SK-N-SH treated with all-trans-retinoic acid at 6 μM for 48 hours (cell line): ENCODE measurements at regions not wholly inside any gene's neighbourhood (a gene's known extent, or its start where the extent isn't known, plus 50 kb on each side); places are given as distances from the start of the nearest gene placed in this dataset.

Experiments
- ATAC-seq: fragments of 200-7000 bp; cut with Tn5 transposase; 3 replicates; pipeline ENCODE4 v1.9.1; 2020; ENCODE audit warnings: mild to moderate bottlenecking, moderate library complexity
- ARNTL ChIP-seq: fragments of 450-650 bp; formaldehyde crosslinking; IDR thresholded peaks from 2 replicates; pipeline ENCODE4 v1.5.0; 2020; ENCODE audit warnings: low read depth, mild to moderate bottlenecking, moderate library complexity, borderline replicate concordance
- BACH2 ChIP-seq: fragments of 250-450 bp; sonication (Bioruptor Pico); IDR thresholded peaks from 2 replicates; pipeline ENCODE4 v1.9.0; 2021; ENCODE audit warnings: mild to moderate bottlenecking, borderline replicate concordance
- CSDC2 ChIP-seq: fragments of 250-450 bp; sonication (Bioruptor Pico); IDR thresholded peaks from 2 replicates; pipeline ENCODE4 v1.5.0; 2020; ENCODE audit warnings: mild to moderate bottlenecking, moderate library complexity
- ESRRG ChIP-seq: fragments of 250-450 bp; sonication (Bioruptor Pico); IDR thresholded peaks from 2 replicates; pipeline ENCODE4 v1.6.1; 2021; ENCODE audit warnings: mild to moderate bottlenecking
- GLIS3 ChIP-seq: fragments of 250-450 bp; sonication (Bioruptor Pico); IDR thresholded peaks from 2 replicates; pipeline ENCODE4 v1.5.0; 2020; ENCODE audit warnings: mild to moderate bottlenecking, moderate library complexity
- ISL1 ChIP-seq: fragments of 250-450 bp; sonication (Bioruptor Pico); IDR thresholded peaks from 2 replicates; pipeline ENCODE4 v2.1.2; 2022; ENCODE audit warnings: mild to moderate bottlenecking, moderate library complexity
- OSR1 ChIP-seq: fragments of 250-450 bp; sonication (Bioruptor Pico); IDR thresholded peaks from 2 replicates; pipeline ENCODE4 v1.8.0; 2022; ENCODE audit warnings: moderate library complexity, mild to moderate bottlenecking, inconsistent platforms
- PPARA ChIP-seq: fragments of 250-450 bp; sonication (Bioruptor Pico); IDR thresholded peaks from 2 replicates; pipeline ENCODE4 v1.5.0; 2020; ENCODE audit warnings: mild to moderate bottlenecking, borderline replicate concordance
- RARB ChIP-seq: fragments of 250-450 bp; sonication (Bioruptor Pico); IDR thresholded peaks from 2 replicates; pipeline ENCODE4 v1.8.0; 2021; ENCODE audit warnings: mild to moderate bottlenecking, moderate library complexity
- SNAI2 ChIP-seq: fragments of 250-450 bp; sonication (Bioruptor Pico); IDR thresholded peaks from 2 replicates; pipeline ENCODE4 v1.5.0; 2020; ENCODE audit warnings: mild to moderate bottlenecking, moderate library complexity
- TCF4 ChIP-seq: fragments of 250-450 bp; sonication (Bioruptor Pico); IDR thresholded peaks from 2 replicates; pipeline ENCODE4 v1.8.0; 2021; ENCODE audit warnings: mild to moderate bottlenecking, moderate library complexity, borderline replicate concordance
- TOX ChIP-seq: fragments of 250-450 bp; sonication (Bioruptor Pico); IDR thresholded peaks from 2 replicates; pipeline ENCODE4 v1.8.0; 2021; ENCODE audit warnings: mild to moderate bottlenecking, moderate library complexity, borderline replicate concordance
- ZC3H10 ChIP-seq: fragments of 250-450 bp; sonication (Bioruptor Pico); IDR thresholded peaks from 2 replicates; pipeline ENCODE4 v1.5.1; 2021; ENCODE audit warnings: mild to moderate bottlenecking, moderate library complexity
- ZFP3 ChIP-seq: fragments of 250-450 bp; sonication (Bioruptor Pico); IDR thresholded peaks from 2 replicates; pipeline ENCODE4 v1.5.0; 2020; ENCODE audit warnings: mild to moderate bottlenecking, moderate library complexity
- ZFP30 ChIP-seq: fragments of 450-650 bp; formaldehyde crosslinking; IDR thresholded peaks from 2 replicates; pipeline ENCODE4 v1.5.0; 2022; ENCODE audit warnings: mild to moderate bottlenecking, moderate library complexity
- ZNF565 ChIP-seq: fragments of 450-650 bp; formaldehyde crosslinking; conservative IDR thresholded peaks from 2 replicates; pipeline ENCODE4 v1.5.0; 2020; ENCODE audit warnings: low read depth, mild to moderate bottlenecking, moderate library complexity
- ZNF70 ChIP-seq: fragments of 450-650 bp; formaldehyde crosslinking; IDR thresholded peaks from 2 replicates; pipeline ENCODE4 v1.5.0; 2020; ENCODE audit warnings: mild to moderate bottlenecking, moderate library complexity
- ZNF8 ChIP-seq: fragments of 450-650 bp; formaldehyde crosslinking; IDR thresholded peaks from 2 replicates; pipeline ENCODE4 v1.5.0; 2020; ENCODE audit warnings: mild to moderate bottlenecking, moderate library complexity
- TF ChIP-seq, protein P1 (sequence below): fragments of 250-450 bp; sonication (Bioruptor Pico); IDR thresholded peaks from 2 replicates; pipeline ENCODE4 v1.8.0; 2020; ENCODE audit warnings: mild to moderate bottlenecking, moderate library complexity, borderline replicate concordance
- TF ChIP-seq, protein P2 (sequence below): fragments of 250-450 bp; sonication (Bioruptor Pico); IDR thresholded peaks from 2 replicates; pipeline ENCODE4 v1.5.0; 2020; ENCODE audit warnings: mild to moderate bottlenecking, moderate library complexity
- TF ChIP-seq, protein P3 (sequence below): fragments of 250-450 bp; sonication (Bioruptor Pico); IDR thresholded peaks from 2 replicates; pipeline ENCODE4 v1.8.0; 2021; ENCODE audit warnings: low read depth, mild to moderate bottlenecking, moderate library complexity, borderline replicate concordance
- TF ChIP-seq, protein P4 (sequence below): fragments of 250-450 bp; sonication (Bioruptor Pico); IDR thresholded peaks from 2 replicates; pipeline ENCODE4 v1.5.1; 2021; ENCODE audit warnings: mild to moderate bottlenecking, moderate library complexity
- TF ChIP-seq, protein P5 (sequence below): fragments of 250-450 bp; sonication (Bioruptor Pico); IDR thresholded peaks from 2 replicates; pipeline ENCODE4 v1.5.1; 2020; ENCODE audit warnings: low read depth, mild to moderate bottlenecking, moderate library complexity

DNA sequence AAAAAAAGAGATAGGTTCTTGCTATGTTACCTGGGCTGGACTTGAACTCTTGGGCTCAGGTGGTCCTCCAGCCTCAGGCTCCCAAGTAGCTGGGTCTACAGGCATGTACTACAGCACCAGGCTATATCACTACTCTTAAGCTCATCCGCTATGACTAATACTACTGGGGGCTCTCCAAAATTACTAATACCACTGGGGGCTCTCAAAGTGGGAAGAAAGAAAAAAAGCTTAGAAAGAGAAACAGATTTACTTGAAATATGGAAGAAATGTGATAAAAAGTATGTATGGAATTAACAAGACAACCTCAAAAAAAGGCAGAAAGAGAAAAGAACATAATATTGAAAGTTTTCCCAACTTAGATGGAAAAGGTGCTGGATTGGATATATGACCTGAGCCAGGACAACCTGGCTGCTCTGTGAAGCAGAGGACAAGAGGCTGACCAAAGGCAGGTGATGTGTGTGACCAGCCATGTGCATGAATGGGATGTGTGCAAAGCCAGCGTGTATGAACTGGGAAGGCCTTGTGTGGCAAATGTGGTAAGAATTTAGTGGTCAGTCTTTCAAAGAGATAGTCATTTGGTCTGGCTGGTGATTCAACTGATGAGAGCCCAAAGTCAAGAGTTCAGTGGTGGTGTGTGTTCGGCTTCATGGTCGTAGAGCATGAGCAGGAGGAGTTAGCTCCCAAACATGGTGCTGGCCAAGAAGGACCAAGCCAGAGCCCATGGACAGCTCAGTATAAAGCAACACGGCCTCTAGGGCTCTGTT lies 232.4 kb upstream of the KLF14 start:
- ATAC-seq = no peak
- TF ChIP-seq ARNTL = no peak
- no peak for TF ChIP-seq OSR1 (CRISPR knock-in tag)
- TF ChIP-seq ZC3H10 (CRISPR knock-in tag) = no peak
- TF ChIP-seq RARB (CRISPR knock-in tag) = no peak
- TF ChIP-seq, protein P1, sequence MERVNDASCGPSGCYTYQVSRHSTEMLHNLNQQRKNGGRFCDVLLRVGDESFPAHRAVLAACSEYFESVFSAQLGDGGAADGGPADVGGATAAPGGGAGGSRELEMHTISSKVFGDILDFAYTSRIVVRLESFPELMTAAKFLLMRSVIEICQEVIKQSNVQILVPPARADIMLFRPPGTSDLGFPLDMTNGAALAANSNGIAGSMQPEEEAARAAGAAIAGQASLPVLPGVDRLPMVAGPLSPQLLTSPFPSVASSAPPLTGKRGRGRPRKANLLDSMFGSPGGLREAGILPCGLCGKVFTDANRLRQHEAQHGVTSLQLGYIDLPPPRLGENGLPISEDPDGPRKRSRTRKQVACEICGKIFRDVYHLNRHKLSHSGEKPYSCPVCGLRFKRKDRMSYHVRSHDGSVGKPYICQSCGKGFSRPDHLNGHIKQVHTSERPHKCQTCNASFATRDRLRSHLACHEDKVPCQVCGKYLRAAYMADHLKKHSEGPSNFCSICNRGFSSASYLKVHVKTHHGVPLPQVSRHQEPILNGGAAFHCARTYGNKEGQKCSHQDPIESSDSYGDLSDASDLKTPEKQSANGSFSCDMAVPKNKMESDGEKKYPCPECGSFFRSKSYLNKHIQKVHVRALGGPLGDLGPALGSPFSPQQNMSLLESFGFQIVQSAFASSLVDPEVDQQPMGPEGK (CRISPR knock-in tag) = no peak
- TF ChIP-seq BACH2 (CRISPR knock-in tag) = no peak
- TF ChIP-seq TCF4 = no peak
- TF ChIP-seq ISL1 (CRISPR knock-in tag) = no peak
- no peak for TF ChIP-seq ZFP3 (CRISPR knock-in tag)
- TF ChIP-seq ZNF70 (CRISPR knock-in tag) = no peak
- no peak for TF ChIP-seq ZNF8 (CRISPR knock-in tag)
- no peak for TF ChIP-seq SNAI2 (CRISPR knock-in tag)
- no peak for TF ChIP-seq ESRRG
- TF ChIP-seq, protein P2, sequence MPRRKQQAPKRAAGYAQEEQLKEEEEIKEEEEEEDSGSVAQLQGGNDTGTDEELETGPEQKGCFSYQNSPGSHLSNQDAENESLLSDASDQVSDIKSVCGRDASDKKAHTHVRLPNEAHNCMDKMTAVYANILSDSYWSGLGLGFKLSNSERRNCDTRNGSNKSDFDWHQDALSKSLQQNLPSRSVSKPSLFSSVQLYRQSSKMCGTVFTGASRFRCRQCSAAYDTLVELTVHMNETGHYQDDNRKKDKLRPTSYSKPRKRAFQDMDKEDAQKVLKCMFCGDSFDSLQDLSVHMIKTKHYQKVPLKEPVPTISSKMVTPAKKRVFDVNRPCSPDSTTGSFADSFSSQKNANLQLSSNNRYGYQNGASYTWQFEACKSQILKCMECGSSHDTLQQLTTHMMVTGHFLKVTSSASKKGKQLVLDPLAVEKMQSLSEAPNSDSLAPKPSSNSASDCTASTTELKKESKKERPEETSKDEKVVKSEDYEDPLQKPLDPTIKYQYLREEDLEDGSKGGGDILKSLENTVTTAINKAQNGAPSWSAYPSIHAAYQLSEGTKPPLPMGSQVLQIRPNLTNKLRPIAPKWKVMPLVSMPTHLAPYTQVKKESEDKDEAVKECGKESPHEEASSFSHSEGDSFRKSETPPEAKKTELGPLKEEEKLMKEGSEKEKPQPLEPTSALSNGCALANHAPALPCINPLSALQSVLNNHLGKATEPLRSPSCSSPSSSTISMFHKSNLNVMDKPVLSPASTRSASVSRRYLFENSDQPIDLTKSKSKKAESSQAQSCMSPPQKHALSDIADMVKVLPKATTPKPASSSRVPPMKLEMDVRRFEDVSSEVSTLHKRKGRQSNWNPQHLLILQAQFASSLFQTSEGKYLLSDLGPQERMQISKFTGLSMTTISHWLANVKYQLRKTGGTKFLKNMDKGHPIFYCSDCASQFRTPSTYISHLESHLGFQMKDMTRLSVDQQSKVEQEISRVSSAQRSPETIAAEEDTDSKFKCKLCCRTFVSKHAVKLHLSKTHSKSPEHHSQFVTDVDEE (CRISPR knock-in tag) = no peak
- no peak for TF ChIP-seq ZFP30 (CRISPR knock-in tag)

DNA sequence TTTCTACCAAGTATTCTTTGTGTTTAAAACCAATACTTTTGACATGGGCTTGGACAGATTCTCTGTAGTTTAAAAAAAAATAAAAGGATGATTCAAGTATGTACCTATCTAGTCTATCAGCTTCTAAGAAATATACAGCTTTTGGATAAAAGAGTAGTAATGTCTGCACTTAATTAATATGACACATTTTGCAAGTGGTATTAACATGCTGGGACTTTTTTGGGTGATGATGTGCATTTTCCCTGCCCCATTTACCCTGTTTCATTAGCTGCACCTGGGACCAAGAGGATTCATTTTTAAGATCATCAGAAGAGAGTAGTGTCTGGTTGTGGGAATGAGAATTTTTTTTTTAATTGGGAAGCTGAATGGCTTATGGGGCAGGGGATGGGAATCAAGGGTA lies 236.2 kb upstream of the KLF14 start:
- no peak; the same call in 2 of the 3 replicates for ATAC-seq
- TF ChIP-seq RARB (CRISPR knock-in tag) = no peak
- TF ChIP-seq ARNTL = no peak

DNA sequence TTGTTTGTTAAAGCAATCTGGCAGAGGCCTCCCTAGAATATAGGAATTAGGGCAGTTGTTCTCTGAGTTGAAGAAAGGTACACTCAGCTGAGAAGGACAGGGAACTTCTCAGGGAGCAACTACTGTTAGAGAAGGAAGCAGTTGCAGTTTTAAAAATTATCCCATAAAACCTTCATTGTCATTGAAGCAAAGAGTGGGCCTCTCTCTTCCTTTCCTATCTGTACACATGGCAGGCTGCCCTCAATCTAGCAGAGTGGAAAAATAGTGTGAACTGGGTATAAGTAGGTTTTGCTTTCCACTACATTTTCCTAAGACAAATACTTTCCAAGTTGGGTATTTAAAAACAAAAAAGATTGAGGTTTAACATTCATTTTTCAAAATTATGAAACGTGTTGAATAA lies 236.7 kb upstream of the KLF14 start:
- TF ChIP-seq, protein P3, sequence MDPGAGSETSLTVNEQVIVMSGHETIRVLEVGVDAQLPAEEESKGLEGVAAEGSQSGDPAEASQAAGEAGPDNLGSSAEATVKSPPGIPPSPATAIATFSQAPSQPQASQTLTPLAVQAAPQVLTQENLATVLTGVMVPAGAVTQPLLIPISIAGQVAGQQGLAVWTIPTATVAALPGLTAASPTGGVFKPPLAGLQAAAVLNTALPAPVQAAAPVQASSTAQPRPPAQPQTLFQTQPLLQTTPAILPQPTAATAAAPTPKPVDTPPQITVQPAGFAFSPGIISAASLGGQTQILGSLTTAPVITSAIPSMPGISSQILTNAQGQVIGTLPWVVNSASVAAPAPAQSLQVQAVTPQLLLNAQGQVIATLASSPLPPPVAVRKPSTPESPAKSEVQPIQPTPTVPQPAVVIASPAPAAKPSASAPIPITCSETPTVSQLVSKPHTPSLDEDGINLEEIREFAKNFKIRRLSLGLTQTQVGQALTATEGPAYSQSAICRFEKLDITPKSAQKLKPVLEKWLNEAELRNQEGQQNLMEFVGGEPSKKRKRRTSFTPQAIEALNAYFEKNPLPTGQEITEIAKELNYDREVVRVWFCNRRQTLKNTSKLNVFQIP = no peak
- no peak for TF ChIP-seq PPARA
- TF ChIP-seq ZNF565 (CRISPR knock-in tag) = no peak

DNA sequence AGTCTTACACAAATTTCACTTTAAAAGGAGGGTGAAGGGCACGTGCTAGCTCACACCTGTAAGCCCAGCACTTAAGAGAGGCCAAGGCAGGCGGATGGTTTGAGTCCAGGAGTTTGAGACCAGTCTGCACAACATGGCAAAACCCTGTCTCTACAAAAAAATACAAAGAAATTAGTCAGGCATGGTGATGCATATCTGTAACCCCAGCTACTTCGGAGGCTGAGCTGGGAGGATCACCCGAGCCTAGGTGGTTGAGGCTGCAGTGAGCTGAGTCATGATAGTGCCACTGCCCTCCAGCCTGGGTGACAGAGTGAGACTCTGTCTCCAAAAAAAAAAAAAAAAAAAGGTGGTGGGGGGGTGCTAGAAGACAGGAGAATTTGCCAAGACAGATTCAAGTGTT lies 237.3 kb upstream of the KLF14 start:
- no peak for TF ChIP-seq ZFP3 (CRISPR knock-in tag)
- TF ChIP-seq, protein P3 = no peak
- TF ChIP-seq, protein P4, sequence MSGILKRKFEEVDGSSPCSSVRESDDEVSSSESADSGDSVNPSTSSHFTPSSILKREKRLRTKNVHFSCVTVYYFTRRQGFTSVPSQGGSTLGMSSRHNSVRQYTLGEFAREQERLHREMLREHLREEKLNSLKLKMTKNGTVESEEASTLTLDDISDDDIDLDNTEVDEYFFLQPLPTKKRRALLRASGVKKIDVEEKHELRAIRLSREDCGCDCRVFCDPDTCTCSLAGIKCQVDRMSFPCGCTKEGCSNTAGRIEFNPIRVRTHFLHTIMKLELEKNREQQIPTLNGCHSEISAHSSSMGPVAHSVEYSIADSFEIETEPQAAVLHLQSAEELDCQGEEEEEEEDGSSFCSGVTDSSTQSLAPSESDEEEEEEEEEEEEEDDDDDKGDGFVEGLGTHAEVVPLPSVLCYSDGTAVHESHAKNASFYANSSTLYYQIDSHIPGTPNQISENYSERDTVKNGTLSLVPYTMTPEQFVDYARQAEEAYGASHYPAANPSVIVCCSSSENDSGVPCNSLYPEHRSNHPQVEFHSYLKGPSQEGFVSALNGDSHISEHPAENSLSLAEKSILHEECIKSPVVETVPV (CRISPR knock-in tag) = no peak
- no peak for TF ChIP-seq BACH2 (CRISPR knock-in tag)
- TF ChIP-seq TOX (CRISPR knock-in tag) = no peak
- TF ChIP-seq, protein P5, sequence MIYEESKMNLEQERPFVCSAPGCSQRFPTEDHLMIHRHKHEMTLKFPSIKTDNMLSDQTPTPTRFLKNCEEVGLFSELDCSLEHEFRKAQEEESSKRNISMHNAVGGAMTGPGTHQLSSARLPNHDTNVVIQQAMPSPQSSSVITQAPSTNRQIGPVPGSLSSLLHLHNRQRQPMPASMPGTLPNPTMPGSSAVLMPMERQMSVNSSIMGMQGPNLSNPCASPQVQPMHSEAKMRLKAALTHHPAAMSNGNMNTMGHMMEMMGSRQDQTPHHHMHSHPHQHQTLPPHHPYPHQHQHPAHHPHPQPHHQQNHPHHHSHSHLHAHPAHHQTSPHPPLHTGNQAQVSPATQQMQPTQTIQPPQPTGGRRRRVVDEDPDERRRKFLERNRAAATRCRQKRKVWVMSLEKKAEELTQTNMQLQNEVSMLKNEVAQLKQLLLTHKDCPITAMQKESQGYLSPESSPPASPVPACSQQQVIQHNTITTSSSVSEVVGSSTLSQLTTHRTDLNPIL (CRISPR knock-in tag) = no peak
- no peak for TF ChIP-seq CSDC2 (CRISPR knock-in tag)
- TF ChIP-seq TCF4 = no peak
- TF ChIP-seq ISL1 (CRISPR knock-in tag) = no peak
- no peak for TF ChIP-seq PPARA
- no peak for TF ChIP-seq RARB (CRISPR knock-in tag)
- no peak for TF ChIP-seq ZFP30 (CRISPR knock-in tag)
- TF ChIP-seq ARNTL = no peak
- no peak for TF ChIP-seq ZC3H10 (CRISPR knock-in tag)
- TF ChIP-seq, protein P1 (CRISPR knock-in tag) = no peak
- TF ChIP-seq SNAI2 (CRISPR knock-in tag) = no peak
- TF ChIP-seq OSR1 (CRISPR knock-in tag) = no peak
- no peak for TF ChIP-seq GLIS3 (CRISPR knock-in tag)
- no peak for TF ChIP-seq ZNF70 (CRISPR knock-in tag)
- ATAC-seq = peak; percentile 31

More for the DNA sequence above, 236.7 kb upstream of the KLF14 start:
- peak; percentile 57 for ATAC-seq
